NCI-H446 treated with DMSO at 0.1 percent for 48 hours (cell line): ENCODE measurements at regions not wholly inside any gene's neighbourhood (a gene's known extent, or its start where the extent isn't known, plus 50 kb on each side); places are given as distances from the start of the nearest gene placed in this dataset.

Experiments
- DNase-seq: peaks from one replicate; lab custom pipeline; 2025; lab: John Stamatoyannopoulos, UW

DNA sequence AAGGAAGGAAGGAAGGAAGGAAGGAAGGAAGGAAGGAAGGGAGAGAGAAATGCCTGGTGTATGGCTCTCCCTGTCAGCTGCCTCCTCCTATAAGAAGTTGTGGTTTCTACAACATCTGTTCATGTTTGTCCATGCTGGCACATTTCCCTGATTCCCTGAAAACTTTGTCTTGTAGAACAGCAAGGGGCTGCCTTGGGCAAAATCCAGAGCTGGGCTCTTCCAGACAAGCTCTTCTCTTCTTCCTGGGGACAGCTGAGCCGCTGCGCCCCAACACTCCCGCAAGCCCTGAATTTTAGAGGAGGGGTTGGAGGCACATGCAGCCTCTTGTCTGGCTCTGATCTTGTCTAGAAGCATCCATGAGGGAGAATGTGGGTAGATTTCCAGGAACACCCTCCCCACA is 282.0 kb upstream of the ADARB2 start:
- DNase-seq, result no peak

DNA sequence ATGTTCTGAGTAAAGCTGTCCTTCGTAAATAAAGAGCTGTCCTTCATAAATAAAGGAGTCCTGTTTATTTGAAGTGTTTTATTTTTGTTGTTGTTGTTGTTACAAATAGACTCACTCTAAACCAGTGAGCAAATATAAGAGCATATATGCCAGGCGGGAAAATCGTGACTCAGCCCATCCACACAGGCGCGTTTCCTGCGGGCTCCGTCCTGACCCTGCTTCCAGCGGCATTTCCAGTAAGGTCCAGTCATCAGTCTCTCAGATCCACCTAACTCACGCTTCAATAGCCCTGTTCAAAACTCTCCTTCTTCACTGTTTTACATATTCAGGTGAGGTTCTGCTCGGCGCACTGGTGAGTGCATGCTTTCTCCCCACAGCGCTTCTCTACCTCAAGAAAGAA is 277.2 kb upstream of the ADARB2 start:
- no peak for DNase-seq

DNA sequence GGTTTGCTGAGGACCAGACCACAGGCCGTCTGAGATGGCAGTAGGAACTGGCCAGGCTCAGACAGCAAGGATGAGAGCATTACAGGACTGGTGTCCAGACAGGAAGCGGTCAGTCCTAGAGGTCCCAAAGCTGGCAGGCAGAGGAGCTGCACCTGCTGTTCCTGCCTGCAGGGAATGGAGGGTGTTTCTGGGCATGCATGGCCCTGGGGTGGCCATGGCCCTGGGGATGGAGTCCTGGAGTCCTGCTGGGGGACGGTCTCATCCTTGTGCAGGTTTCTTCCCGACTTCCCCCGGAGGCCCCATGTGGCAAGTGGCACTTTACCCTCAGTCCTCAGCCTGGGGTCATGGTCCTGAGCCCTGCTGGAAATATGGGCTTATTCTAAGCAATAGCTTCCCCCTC is 274.9 kb upstream of the ADARB2 start:
- no peak for DNase-seq

DNA sequence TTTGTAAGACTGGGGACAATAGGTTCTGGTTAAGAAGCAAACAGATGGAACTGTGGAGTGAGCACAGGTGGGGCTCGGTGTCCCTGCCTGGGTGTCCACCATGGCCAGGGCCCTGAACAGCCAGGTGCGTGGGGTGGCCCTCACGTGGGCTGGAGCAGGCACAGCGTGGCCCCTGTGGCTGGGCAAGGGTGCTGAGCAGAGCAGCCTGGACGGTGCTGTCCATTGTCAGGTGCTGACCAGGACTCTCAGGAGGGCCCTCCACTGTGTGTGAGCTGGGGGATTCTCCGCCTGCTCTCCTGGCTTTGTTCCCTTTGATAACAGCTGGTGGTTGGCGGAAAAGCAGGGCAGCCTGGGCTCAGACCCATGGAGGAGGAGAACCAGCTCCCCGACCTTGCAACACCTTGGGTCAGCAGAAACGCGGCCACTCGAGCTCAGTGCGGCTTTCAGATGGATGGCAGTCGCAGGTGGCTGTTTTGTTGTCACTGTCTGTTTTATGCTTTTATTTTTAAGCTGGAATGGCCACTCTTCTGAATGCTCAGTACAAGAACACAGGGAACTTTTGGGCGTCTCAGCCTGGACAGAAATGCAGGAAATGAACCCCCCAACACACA is 273.9 kb upstream of the ADARB2 start:
- DNase-seq, result no peak

DNA sequence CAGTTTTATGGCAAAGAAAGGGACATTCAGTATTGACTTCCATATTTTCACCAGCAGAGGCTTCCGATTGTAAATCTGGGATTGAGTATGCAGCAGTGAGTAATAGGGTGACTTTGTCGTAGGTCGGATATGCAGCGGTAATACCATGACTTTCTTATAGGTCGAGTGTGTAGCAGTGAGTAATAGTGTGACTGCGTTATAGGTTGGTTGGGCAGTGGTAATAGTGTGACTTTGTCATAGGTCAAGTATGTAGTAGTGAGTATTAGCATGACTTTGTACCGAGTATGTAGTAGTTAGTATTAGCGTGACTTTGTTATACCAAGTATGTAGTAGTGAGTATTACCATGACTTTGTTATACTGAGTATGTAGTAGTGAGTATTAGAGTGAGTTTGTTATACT is 268.2 kb upstream of the ADARB2 start:
- no peak for DNase-seq

DNA sequence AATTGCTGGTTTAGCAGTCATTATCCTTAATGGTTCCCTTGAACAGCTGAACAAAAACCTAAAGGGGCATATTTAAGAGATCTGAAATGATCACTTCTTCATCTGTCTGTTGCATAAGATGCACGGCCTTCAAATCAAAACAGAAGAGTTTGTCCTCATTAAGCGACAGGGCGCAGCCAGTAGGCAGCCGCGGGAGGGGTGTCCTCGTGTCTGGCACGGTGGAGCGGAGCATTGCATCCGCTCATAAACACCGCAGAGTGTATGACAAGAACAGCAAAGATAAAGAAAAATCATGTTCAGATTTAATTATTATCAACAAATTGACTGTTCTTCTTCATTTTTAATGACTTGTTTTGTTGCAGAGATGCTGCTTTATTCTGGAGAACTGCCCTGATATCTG is 255.6 kb upstream of the ADARB2 start:
- no peak for DNase-seq

DNA sequence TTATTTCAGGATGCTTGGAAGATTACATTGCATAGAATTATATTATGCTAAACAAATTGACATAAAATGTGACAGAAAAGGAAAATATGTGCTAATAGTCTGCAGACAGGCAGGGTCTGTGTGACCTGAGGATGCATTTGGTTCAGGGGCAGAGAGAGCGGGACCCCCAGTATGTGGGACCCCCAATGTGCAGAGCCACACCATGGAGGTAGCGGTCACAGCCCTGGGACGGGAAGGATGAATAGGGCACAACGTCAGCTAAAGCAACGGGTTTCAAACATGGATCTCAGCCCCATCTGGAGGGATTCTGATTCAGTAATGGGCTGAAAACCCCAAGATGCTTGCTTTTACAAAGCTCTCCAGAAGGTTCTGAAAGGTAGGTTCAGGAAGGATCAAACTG is 251.8 kb upstream of the ADARB2 start:
- no peak for DNase-seq

DNA sequence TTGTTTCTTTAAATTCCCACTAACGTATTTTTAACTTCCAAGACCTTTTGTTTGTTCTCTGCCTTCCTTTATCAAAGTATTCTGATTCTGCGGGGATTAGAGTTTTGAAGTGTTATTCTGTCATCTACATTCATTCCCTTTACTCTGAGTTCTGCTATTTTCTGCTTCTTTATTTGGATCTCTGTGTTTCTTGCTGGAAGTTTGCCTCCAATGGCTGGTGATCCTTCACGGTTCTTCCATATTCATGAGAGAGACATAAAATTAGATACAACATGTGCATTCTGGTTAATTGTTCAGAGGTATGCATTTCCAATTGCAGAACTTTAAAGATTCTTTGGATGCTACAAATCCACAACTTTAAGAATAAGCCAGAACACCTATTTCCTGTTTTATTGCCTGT is 244.7 kb upstream of the ADARB2 start:
- no peak for DNase-seq

DNA sequence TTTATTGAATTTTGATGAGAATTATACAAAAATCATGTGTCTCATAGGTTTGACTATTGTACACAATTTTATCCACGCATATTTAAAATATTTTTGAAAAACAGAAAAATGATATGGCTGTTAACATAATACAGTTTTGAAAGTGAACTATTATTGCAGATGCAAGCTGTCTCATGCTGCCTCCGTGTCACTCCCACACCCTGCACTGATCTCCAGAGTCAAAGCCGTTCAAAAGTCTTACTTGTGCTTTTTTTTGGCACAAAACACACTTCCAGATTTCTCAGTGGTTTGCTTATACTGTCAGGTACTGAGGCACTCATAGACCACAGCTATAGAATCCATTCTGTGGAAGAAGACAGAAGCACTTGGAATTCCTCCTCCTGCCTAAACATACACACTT is 243.1 kb upstream of the ADARB2 start:
- no peak for DNase-seq

DNA sequence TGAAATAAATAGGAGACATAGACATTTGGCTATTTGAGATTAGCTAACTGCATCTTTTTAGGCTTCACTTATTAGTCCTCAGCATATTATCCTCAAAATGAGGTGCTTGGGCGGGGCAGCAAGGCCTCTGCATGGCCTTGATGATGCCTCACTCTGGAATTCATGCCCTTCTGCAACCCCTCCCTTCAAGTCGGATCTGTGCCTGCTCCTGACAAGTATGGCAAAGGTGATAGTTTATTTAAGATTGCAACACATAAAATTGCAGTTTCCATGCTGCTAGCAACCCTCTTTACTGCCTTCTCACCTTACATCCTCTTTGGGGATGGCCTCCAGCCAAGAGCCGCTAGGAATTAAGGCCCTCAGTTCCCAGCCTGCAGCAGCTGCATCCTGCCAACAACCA is 241.3 kb upstream of the ADARB2 start:
- DNase-seq, result no peak

DNA sequence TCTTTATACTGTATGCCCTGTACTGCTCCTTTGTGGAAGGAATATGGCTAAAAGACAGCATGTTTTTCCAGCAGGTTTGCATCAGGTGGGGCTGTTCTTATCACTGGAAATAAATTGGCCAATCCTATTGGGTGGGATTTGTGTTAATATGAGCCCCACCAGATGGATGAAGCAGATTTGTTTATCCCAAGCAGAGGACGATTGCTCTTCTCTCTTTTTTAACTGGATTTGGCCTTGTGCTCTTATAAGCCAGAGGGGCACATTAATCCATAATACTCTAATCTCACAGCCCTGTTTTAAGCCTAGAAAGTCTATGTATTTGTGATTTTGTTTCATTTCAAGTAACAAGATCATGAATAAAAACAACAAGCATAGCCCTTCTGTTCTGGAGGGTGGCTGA is 240.1 kb upstream of the ADARB2 start:
- no peak for DNase-seq

DNA sequence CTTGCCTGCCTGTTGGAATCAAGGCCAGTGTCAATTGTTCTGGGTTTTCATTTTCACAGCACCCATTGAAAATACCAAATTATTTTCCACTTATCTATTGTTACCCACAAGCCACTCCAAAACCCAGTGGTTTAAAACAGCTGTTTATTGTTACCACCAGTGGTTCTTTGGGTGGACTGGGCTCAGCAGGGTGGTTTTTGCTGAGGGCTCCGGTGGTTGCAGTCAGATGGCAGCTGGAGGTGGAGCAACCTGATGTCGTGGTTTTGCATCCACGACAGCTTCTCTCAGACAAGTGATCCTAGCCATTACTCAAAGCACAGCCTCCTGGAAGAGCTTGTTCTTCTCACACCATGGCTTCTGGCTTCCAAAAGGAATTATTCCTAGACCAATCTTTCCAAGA is 235.1 kb upstream of the ADARB2 start:
- DNase-seq, result no peak

DNA sequence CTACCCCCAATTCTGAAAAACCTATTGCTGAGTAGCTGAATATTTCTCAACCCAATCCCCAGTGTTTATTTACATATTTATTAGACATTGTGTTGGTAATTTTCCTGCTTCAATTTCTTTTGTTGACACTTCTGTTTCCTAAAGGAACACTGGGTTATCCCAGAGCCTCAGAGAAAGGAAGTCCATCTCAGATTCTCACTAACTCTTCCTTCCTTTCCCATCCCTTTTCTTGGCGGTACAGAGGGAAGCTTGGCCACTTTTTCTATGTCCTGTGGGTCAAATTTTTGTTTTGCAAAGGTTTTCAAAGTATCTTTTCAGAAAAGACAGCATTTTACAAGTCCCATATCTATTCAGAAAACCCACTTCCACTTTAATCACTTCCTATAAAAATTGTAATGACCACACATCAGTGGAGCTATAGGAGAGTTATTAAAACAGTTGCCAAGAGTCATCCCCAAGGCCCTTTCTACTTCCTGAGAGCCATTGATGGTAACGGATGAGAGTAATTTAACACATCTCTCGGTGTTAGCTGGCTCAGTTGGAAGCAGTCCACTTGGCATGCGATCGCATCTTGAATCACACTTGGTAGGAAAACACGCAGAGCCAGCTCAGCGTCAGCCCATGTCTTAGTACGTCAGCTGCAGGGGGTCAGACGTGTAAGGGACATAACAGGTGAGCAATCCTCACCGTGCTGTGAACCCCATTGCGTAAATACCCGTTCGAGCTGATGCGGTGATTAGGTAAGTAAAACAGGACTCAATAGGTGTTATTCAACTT is 231.1 kb upstream of the ADARB2 start:
- no peak for DNase-seq

DNA sequence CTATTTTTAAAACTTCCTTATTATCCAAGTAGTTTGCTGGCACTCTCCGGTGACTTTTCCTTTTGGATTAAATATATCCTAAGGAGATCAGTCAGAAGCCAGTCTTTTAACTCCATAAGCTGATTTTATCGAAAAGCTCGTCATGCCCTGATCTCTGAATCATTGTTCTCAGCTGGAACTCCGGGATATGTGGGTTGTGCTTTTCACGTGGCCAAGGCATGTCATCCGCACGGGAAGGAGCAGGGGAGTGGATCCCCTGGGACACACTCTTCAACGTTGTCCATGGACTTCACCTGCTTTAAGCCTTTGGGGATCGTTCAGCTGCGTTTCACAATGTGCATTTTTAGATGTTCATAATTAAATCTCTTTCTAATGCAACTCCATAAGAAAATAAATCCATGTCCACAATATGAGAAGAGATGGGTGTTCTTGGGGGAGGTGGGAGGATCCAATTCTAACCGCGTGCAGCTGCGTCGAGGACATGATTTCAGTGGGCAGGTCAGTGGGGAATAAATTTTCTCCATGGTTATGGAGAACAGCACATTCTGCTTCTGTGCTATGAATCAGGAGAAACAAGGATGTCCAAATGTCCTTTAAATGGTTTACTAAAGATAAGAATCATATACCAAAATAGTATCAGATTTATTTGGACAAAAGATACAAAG is 229.5 kb upstream of the ADARB2 start:
- no peak for DNase-seq

DNA sequence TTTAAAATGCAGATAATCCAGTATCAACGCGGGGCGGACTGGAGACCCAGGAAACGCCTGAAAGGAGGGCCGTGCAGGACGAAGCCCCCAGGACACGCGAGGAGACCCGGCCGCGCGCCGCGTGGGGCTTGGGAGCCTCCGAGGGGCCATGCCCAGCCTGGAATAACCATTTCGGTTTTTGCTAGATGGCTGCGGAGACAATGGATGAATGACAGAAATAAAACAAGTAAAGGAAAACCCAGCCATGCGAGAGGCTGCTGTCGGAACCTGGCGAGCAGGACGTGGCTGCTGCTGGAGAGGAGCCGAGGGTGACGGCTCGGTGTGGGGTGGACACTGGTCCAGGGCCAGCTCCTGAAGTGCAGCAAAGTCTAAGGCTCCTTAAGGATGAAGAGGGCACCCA is 227.2 kb upstream of the ADARB2 start:
- DNase-seq, result no peak

DNA sequence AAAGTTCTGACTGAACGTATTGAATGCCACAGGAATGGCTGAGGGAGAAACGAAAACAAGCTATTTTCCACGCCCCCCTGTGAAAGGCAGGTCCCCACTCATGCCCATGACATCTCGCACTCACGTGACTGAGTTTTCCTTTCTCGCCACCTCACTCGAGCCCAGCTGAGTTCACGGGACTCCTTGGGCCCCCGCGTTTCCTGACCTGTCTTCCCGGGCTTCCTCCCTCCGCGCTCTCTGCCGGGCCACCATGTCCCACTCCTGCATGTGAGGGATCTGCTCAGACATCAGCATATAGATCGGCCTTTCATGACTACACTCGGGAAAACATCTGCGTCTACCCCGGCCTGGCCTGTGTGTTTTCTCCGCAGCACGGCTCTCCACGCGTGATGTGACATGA is 226.0 kb upstream of the ADARB2 start:
- no peak for DNase-seq

DNA sequence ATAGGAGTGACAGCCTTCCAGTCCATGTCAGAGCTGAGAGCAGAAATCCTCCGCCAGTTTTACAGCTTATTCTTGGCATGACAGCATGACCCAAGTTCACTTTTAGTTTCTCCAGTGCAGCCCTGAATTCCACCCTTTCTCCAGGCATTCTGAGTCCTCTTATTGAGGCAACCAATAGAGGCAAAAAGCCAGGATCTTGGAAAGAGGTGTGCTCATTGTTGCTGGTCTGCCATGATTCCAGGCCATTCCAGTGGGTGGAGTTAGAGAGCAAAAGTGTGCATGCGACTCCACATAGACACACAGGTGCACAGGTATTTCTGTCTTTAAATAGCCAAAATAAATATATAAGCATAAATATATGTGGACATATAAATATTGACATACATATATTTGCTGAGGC is 224.7 kb upstream of the ADARB2 start:
- no peak for DNase-seq

DNA sequence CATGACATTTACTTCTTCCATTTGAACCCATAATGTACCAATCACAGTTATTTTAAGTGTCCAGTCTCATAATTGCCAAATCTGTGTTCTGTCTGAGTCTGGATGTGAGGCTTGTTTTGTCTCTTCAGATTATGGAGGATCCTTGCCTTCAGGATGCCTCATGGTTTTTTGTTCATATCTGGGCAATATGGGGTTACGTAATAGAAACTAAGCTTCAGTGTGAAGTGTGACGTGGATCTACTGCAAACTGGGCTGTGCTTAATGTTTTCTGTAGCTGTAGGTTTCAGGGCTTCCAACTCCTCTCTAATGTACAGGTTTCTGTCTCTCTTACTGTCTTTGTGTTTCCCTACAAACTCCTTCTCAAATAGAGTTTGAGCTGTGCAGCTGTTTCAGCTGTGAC is 223.7 kb upstream of the ADARB2 start:
- no peak for DNase-seq

DNA sequence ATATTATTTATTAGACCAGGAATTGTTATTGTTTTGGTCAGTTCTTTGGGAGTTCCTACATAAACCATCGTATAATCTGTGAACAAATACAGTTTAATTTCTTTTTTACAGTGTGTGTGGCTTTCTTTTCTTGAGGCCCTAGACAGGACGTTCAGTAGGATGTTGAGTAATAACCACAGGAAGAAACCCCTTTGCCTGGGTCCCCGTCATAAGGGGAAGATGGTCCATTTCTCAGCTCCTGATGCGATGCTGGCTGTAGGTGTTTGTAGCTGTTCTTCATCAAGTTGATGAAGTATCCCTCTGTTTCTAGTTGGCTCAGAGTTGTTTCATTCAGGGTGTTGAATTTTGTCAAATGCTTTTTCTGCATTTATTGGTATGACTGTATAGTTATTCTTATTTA is 219.7 kb upstream of the ADARB2 start:
- no peak for DNase-seq

DNA sequence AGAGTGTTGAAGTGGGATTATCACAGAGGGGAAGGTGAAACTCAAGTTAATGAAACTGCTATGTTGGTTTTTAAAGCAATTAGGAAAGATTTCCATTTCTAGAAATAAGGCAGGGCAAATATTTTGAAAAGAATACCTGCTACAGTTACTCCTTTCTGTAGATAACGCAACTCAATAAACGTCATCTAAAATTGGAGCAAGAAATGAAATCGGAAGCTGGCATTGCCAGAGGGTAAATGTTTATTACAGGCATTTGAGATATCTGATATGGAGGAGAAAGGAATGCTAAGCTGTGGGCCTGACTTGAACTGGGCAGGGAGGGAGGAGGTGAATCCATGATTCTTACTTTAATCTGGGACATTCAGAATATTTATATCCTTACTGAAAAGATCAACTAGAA is 217.0 kb upstream of the ADARB2 start:
- DNase-seq, result no peak

DNA sequence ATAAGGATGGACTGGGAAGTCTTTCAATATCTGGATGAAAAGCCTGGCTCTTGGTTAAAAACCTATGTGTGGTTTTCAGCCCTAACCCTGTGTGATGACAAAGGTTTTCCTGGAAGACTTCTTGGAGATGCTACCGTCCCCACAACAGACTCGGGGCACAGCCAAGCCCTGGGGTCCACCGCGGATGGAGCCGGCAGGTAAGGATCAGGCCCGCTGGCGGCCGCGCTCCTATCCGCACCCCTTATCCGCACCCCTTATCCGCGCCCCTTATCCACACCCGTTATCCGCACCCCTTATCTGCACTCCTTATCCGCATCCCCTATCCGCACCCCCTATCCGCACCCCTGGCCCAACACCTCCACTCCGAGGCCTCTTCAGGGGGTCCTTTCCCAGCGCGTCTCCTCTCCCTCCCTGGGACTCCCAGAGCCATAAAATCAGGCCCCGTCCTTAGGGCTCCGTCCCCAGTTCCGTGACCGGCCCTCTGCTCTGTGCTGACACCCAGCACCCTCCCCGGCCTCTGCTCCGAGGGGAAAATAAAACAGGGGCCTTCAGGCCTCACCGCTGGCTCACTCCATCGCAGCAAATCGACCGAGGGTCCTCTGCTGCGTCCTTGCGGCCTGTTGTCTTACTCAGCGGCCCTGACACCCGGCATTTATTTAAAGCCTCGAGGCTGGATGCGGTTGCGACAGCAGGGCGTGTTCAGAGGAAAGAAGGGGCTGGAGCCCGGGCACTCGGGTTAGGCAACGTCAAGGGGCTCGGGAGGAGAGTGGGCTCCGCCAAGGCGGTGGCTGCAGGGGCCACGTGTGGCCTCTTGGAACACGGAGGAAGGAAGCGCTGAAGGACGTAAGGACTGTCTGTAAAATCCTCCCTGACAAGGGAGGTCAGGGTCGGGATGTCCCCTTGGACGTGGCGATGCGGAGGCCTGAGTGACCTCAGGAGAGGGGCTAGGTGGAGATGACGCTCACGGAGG is 215.1 kb upstream of the ADARB2 start:
- no peak for DNase-seq

DNA sequence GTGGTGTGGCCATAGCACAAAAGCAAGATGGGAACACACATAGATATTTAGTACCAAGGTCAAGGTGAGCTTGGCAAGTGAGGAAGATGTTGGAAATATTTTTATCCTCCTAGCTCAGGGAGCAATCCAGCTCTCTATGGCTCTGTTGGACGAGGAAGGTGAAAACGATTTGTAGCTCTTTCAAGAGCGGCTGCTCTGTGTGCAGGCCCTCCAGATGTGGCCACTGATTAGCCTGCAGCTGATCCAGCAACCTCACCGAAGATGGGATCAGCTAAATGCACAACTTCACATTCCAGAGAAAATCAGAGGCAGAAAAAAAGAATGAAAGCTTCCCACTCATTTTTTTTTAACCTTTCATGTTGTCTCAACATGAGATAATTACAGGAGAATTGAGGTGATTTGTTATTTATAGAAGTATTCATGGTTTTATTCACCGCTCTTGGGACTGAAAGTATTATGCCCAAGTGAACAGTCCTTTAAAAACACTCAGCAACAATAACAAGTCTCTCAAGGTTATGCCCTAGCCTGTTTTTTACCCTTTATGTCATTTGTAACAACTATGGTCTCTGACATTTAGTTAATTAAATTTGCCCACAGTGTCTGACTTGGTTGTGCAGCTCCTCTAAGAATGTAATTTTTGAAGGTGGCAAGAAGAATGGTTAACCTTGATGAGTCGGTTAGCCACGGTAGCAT is 213.6 kb upstream of the ADARB2 start:
- DNase-seq, result no peak
